Brain microvascular endothelial cell (primary cell): ENCODE measurements at regions not wholly inside any gene's neighbourhood (a gene's known extent, or its start where the extent isn't known, plus 50 kb on each side); places are given as distances from the start of the nearest gene placed in this dataset.

Experiments
- DNase-seq: peaks from one replicate; pipeline ENCODE4 v3.0.0-alpha.2; 2020
- H3K27ac ChIP-seq: fragments of 250-450 bp; sonication (Bioruptor Pico); 2 replicates; pipeline ENCODE4 v1.5.1; 2020; ENCODE audit warnings: mild to moderate bottlenecking, moderate library complexity
- H3K27me3 ChIP-seq: fragments of 250-450 bp; sonication (Bioruptor Pico); replicated peaks from 2 replicates; pipeline ENCODE4 v1.5.1; 2020; ENCODE audit warnings: mild to moderate bottlenecking
- H3K36me3 ChIP-seq: fragments of 250-450 bp; sonication (Bioruptor Pico); replicated peaks from 2 replicates; pipeline ENCODE4 v1.5.1; 2020; ENCODE audit warnings: mild to moderate bottlenecking
- H3K4me3 ChIP-seq: 2 replicates; pipeline ENCODE4 v1.5.1; 2011; ENCODE audit warnings: low read depth, mild to moderate bottlenecking, control low read depth, low read length, moderate library complexity
- in situ Hi-C: cut with HindIII; loops from 2 replicates; pipeline ENCODE4 v1.10.0; 2017; ENCODE audit warnings: low sequenced_read_pairs, low pct_ligation_motif_present
- TF ChIP-seq, protein P1 (sequence below): IDR thresholded peaks from 2 replicates; pipeline ENCODE4 v1.5.1; 2011; ENCODE audit warnings: low read depth, mild to moderate bottlenecking, moderate library complexity, low read length, control low read depth, inconsistent platforms; ENCODE audit errors: missing control alignments

- no peak overlapping the region for H3K27ac ChIP-seq
- in situ Hi-C loops, result no loop called here
- DNase-seq, result no peak
- TF ChIP-seq, protein P1, sequence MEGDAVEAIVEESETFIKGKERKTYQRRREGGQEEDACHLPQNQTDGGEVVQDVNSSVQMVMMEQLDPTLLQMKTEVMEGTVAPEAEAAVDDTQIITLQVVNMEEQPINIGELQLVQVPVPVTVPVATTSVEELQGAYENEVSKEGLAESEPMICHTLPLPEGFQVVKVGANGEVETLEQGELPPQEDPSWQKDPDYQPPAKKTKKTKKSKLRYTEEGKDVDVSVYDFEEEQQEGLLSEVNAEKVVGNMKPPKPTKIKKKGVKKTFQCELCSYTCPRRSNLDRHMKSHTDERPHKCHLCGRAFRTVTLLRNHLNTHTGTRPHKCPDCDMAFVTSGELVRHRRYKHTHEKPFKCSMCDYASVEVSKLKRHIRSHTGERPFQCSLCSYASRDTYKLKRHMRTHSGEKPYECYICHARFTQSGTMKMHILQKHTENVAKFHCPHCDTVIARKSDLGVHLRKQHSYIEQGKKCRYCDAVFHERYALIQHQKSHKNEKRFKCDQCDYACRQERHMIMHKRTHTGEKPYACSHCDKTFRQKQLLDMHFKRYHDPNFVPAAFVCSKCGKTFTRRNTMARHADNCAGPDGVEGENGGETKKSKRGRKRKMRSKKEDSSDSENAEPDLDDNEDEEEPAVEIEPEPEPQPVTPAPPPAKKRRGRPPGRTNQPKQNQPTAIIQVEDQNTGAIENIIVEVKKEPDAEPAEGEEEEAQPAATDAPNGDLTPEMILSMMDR, result no peak
- no peak overlapping the region for H3K4me3 ChIP-seq
- H3K36me3 ChIP-seq, result no peaks in the 10 kb centered on the region
- H3K27me3 ChIP-seq, result peaks cover 3% of the 10 kb centered on the region
Observed at GRCh38 chr21:38623552-38623951, 125.3 kb upstream of the ERG start.

- TF ChIP-seq, protein P1, result no peak
- Histone ChIP-seq H3K36me3 (no peaks in the 10 kb centered on the region), H3K27me3 (no peaks in the 10 kb centered on the region), H3K4me3 (no peak overlapping the region), H3K27ac (no peak overlapping the region)
- in situ Hi-C loops, result no loop called here
- no peak for DNase-seq
Observed at GRCh38 chr21:38625000-38625399, 126.7 kb upstream of the ERG start.

DNA sequence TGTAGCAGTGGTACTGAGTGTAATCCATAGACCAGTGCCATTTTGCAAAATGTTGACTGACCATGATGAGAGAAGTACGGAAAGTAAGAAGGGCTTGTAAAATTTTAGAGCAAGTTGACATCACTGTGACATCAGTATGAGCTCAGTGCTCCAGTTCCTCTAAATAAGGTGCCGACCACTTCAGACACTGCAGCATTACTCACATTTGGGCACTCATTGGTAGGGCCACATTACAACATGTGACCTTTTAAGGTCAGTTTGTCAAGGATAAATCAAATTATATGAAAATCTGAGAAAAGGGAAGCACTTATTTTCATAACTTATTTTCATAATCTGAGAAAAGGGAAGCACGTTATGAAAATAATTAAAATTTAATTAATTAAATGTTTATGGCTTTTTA is 128.0 kb upstream of the ERG start:
- Histone ChIP-seq H3K27ac (no peak overlapping the region), H3K36me3 (no peaks in the 10 kb centered on the region), H3K4me3 (no peak overlapping the region), H3K27me3 (no peaks in the 10 kb centered on the region)
- TF ChIP-seq, protein P1, result no peak
- in situ Hi-C loops, result no loop called here
- no peak for DNase-seq

DNA sequence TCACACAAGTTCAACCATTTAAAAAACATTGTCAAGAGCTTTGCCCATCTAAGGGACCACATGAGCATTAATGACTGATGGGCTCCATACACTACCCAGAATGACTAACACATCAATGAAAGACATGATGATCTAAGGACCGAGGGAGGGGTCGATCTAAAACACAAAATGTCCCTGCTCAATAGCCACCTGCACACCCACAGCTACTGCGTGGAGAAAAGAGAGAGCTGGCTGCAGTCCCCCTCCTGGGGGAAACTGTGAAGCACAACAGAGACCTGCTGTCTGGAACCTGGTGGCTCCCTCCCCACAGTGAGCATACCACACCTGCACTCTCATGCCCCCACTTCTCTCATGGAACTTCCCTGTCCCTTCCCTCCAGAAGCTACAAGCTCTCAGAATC is 130.1 kb upstream of the ERG start:
- in situ Hi-C loops, result no loop called here
- TF ChIP-seq, protein P1, result peak; percentile 29
- H3K36me3 ChIP-seq, result no peaks in the 10 kb centered on the region
- H3K4me3 ChIP-seq, result no peak overlapping the region
- no peaks in the 10 kb centered on the region for H3K27me3 ChIP-seq
- no peak for DNase-seq
- H3K27ac ChIP-seq, result no peak overlapping the region

GRCh38 chr21:38631206-38631605 is 132.9 kb upstream of the ERG start:
- in situ Hi-C loops, result no loop called here
- H3K4me3 ChIP-seq, result no peak overlapping the region
- H3K36me3 ChIP-seq, result no peaks in the 10 kb centered on the region
- TF ChIP-seq, protein P1, result no peak
- DNase-seq, result peak; percentile 56
- peak overlapping the region; percentile 61 for H3K27ac ChIP-seq
- no peaks in the 10 kb centered on the region for H3K27me3 ChIP-seq

GRCh38 chr21:38631676-38632075 is 133.4 kb upstream of the ERG start:
- in situ Hi-C loops, result no loop called here
- H3K27ac ChIP-seq, result peak overlapping the region; percentile 61
- TF ChIP-seq, protein P1, result no peak
- no peaks in the 10 kb centered on the region for H3K27me3 ChIP-seq
- no peaks in the 10 kb centered on the region for H3K36me3 ChIP-seq
- no peak overlapping the region for H3K4me3 ChIP-seq
- DNase-seq, result peak; percentile 26
